ENCODE measurements at regions not wholly inside any gene's neighbourhood (a gene's known extent, or its start where the extent isn't known, plus 50 kb on each side); places are given as distances from the start of the nearest gene placed in this dataset.

DNA sequence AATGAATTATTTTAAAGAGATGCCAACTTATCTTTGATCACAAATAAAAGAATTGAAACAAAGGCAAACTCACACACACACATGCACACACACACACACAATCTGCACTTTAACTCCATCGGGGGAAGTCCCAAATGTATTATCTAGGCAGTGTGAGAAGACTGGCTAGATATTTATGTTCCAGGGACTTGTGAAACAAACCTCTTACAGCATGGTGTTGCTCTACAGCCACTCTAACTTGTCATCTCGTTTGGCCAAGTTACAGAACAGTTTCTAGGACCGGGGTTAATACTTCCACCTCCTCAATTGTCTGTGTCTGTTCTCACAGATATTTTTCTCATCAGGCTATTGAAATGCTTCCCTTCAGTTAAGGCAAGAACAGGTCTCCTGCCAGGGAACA, 855.0 kb downstream of the EPHA7 start:
- Histone ChIP-seq H3K4me2 (replicated peaks; ENCODE audit: extremely low read depth, low read length, poor library complexity, severe bottlenecking) (no peak overlapping the region), H3K4me1 (ENCODE audit: control insufficient read depth in 1 of 2, insufficient read depth in 2 of 2, low read length in 2 of 2) (no peaks in the 10 kb centered on the region), H3K9me3 (replicated peaks in 1 of 2; ENCODE audit: control insufficient read depth in 1 of 2, insufficient read depth in 1 of 2, low read length in 2 of 2) (no peaks in the 10 kb centered on the region), H3K27ac (ENCODE audit: low read depth in 1 of 2, low read length in 2 of 2) (no peak overlapping the region), H3K79me2 (ENCODE audit: insufficient read depth, low read length) (no peaks in the 10 kb centered on the region), H3K9ac (ENCODE audit: insufficient read depth, low read length, poor library complexity, severe bottlenecking) (no peak overlapping the region), H3K4me3 (replicated peaks in 1 of 3; ENCODE audit: low read depth in 2 of 3, low read length in 3 of 3) (no peak overlapping the region), H3K36me3 (replicated peaks in 1 of 2; ENCODE audit: control insufficient read depth in 1 of 2, insufficient read depth in 2 of 2, low read length in 2 of 2) (no peaks in the 10 kb centered on the region), H4K20me1 (ENCODE audit: insufficient read depth, low read length) (no peaks in the 10 kb centered on the region), H2AFZ (ENCODE audit: insufficient read depth, low read depth, low read length, poor library complexity, severe bottlenecking) (no peak overlapping the region), H3K27me3 (ENCODE audit: control insufficient read depth in 2 of 2, insufficient read depth in 2 of 2, low read length in 2 of 2) (no peaks in the 10 kb centered on the region)
- peaks cover 0 to 4% (median 1%) of the 10 kb centered on the region in 7 donors for H3K9me3 Mint-ChIP-seq
- no peak for DNase-seq
- H3K27ac Mint-ChIP-seq = no peak overlapping the region
- 94% methylated on average over 2 of the region's 3 CpGs for WGBS (ENCODE audit: insufficient coverage)
- peaks cover 0 to 1% (median 0%) of the 10 kb centered on the region in 3 donors for H3K27me3 Mint-ChIP-seq (ENCODE audit: low read depth in 3 of 3)
- no peaks in the 10 kb centered on the region for H3K36me3 Mint-ChIP-seq
- intact Hi-C loops (cut with micrococcal nuclease) = no loop called here
- no peak overlapping the region for H3K4me3 Mint-ChIP-seq
- TF ChIP-seq, protein P1, sequence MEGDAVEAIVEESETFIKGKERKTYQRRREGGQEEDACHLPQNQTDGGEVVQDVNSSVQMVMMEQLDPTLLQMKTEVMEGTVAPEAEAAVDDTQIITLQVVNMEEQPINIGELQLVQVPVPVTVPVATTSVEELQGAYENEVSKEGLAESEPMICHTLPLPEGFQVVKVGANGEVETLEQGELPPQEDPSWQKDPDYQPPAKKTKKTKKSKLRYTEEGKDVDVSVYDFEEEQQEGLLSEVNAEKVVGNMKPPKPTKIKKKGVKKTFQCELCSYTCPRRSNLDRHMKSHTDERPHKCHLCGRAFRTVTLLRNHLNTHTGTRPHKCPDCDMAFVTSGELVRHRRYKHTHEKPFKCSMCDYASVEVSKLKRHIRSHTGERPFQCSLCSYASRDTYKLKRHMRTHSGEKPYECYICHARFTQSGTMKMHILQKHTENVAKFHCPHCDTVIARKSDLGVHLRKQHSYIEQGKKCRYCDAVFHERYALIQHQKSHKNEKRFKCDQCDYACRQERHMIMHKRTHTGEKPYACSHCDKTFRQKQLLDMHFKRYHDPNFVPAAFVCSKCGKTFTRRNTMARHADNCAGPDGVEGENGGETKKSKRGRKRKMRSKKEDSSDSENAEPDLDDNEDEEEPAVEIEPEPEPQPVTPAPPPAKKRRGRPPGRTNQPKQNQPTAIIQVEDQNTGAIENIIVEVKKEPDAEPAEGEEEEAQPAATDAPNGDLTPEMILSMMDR (IDR thresholded peaks at IDR 0.05) = no peak
- H3K4me1 Mint-ChIP-seq = peaks cover 4% of the 10 kb centered on the region

DNA sequence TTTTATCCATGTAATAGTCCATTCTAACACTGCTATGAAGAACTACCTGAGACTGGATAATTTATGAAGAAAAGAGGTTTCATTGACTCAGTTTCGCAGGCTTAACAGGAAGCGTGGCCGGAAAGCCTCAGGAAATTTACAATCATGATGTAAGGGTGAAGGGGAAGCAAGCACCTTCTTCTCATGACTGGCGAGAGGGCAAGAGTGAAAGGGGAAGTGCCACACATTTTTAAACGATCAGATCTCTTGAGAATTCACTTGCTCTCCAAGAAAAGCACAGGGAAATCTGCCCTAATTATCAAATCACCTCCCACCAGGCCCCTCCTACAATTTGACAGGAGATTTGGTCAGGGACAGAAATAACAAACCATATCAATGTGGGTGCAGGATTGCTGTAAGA, 859.7 kb downstream of the EPHA7 start:
- no peak overlapping the region for H2AFZ ChIP-seq (ENCODE audit: insufficient read depth, low read depth, low read length, poor library complexity, severe bottlenecking)
- H3K4me1 ChIP-seq (ENCODE audit: control insufficient read depth in 1 of 2, insufficient read depth in 2 of 2, low read length in 2 of 2) = no peaks in the 10 kb centered on the region
- no peaks in the 10 kb centered on the region for H3K79me2 ChIP-seq (ENCODE audit: insufficient read depth, low read length)
- H3K4me2 ChIP-seq (replicated peaks; ENCODE audit: extremely low read depth, low read length, poor library complexity, severe bottlenecking) = no peak overlapping the region
- H3K27ac ChIP-seq (ENCODE audit: low read depth in 1 of 2, low read length in 2 of 2) = no peak overlapping the region
- no CpG with 5 or more reads among the region's 5 CpGs for WGBS (ENCODE audit: insufficient coverage)
- H3K4me3 ChIP-seq (replicated peaks in 1 of 3; ENCODE audit: low read depth in 2 of 3, low read length in 3 of 3) = no peak overlapping the region
- no peaks in the 10 kb centered on the region for H3K36me3 Mint-ChIP-seq
- TF ChIP-seq, protein P1 (IDR thresholded peaks at IDR 0.05) = no peak
- intact Hi-C loops (cut with micrococcal nuclease) = no loop called here
- no peak for DNase-seq
- no peak overlapping the region for H3K27ac Mint-ChIP-seq
- no peaks in the 10 kb centered on the region for H3K27me3 ChIP-seq (ENCODE audit: control insufficient read depth in 2 of 2, insufficient read depth in 2 of 2, low read length in 2 of 2)
- H3K4me3 Mint-ChIP-seq = no peak overlapping the region
- H3K9me3 ChIP-seq (replicated peaks in 1 of 2; ENCODE audit: control insufficient read depth in 1 of 2, insufficient read depth in 1 of 2, low read length in 2 of 2) = no peaks in the 10 kb centered on the region
- H3K36me3 ChIP-seq (replicated peaks in 1 of 2; ENCODE audit: control insufficient read depth in 1 of 2, insufficient read depth in 2 of 2, low read length in 2 of 2) = no peaks in the 10 kb centered on the region
- peaks cover 0 to 4% (median 2%) of the 10 kb centered on the region in 7 donors for H3K9me3 Mint-ChIP-seq
- no peaks in the 10 kb centered on the region for H4K20me1 ChIP-seq (ENCODE audit: insufficient read depth, low read length)
- peaks cover 4% of the 10 kb centered on the region for H3K4me1 Mint-ChIP-seq
- H3K27me3 Mint-ChIP-seq (ENCODE audit: low read depth in 3 of 3) = no peaks in the 10 kb centered on the region
- H3K9ac ChIP-seq (ENCODE audit: insufficient read depth, low read length, poor library complexity, severe bottlenecking) = no peak overlapping the region
